ENCODE measurements at regions not wholly inside any gene's neighbourhood (a gene's known extent, or its start where the extent isn't known, plus 50 kb on each side); places are given as distances from the start of the nearest gene placed in this dataset.
A peak's percentile ranks its signal among the peaks of the same experiment; 100 is the strongest.

- ChIA-PET POLR2A (no interaction called here), CTCF (no interaction called here)
- H3K9me3 Mint-ChIP-seq, result no peaks in the 10 kb centered on the region
- no peaks in the 10 kb centered on the region for H3K36me3 Mint-ChIP-seq (ENCODE audit: low read depth)
- DNase-seq, result no peak
- no peaks in the 10 kb centered on the region for H3K4me1 Mint-ChIP-seq
- H3K4me3 Mint-ChIP-seq, result no peak overlapping the region
- peaks cover 10% of the 10 kb centered on the region for H3K27me3 Mint-ChIP-seq
- no peak overlapping the region for H3K27ac Mint-ChIP-seq
These were observed 156.9 kb downstream of the USP12 start for GRCh38 chr13:27014406-27015359.

- Mint-ChIP-seq H3K27ac (no peak overlapping the region), H3K4me1 (no peaks in the 10 kb centered on the region), H3K9me3 (no peaks in the 10 kb centered on the region), H3K36me3 (ENCODE audit: low read depth) (no peaks in the 10 kb centered on the region), H3K4me3 (no peak overlapping the region), H3K27me3 (peaks cover 9% of the 10 kb centered on the region)
- no peak for DNase-seq
- POLR2A ChIA-PET, result no interaction called here
- CTCF ChIA-PET, result no interaction called here
These were observed 159.0 kb downstream of the USP12 start for GRCh38 chr13:27012482-27013197.

- DNase-seq, result no peak
- no peaks in the 10 kb centered on the region for H3K9me3 Mint-ChIP-seq
- H3K36me3 Mint-ChIP-seq (ENCODE audit: low read depth), result no peaks in the 10 kb centered on the region
- ChIA-PET POLR2A (no interaction called here), CTCF (no interaction called here)
- H3K4me3 Mint-ChIP-seq, result no peak overlapping the region
- peaks cover 19% of the 10 kb centered on the region for H3K27me3 Mint-ChIP-seq
- H3K27ac Mint-ChIP-seq, result no peak overlapping the region
- peaks cover 1% of the 10 kb centered on the region for H3K4me1 Mint-ChIP-seq
These were observed 159.9 kb downstream of the USP12 start for GRCh38 chr13:27011661-27012060.

GRCh38 chr13:27008733-27009132 lies 162.9 kb downstream of the USP12 start:
- no peak for DNase-seq
- CTCF ChIA-PET, result interaction anchor here (1.0 kb wide), 1 partner anchor 24 kb away, joined by 3 read pairs; no protein-coding TSS in a partner anchor
- peaks cover 38% of the 10 kb centered on the region for H3K27me3 Mint-ChIP-seq

GRCh38 chr13:27007166-27007565 lies 164.4 kb downstream of the USP12 start:
- Mint-ChIP-seq H3K36me3 (ENCODE audit: low read depth) (no peaks in the 10 kb centered on the region), H3K9me3 (no peaks in the 10 kb centered on the region), H3K4me1 (peaks cover 3% of the 10 kb centered on the region), H3K27me3 (peaks cover 38% of the 10 kb centered on the region), H3K4me3 (no peak overlapping the region), H3K27ac (no peak overlapping the region)
- ChIA-PET POLR2A (no interaction called here), CTCF (interaction anchor here (1.3 kb wide), 1 partner anchor 21 kb away, joined by 4 read pairs; no protein-coding TSS in a partner anchor)
- peak; percentile 4 for DNase-seq

More at GRCh38 chr13:27008733-27009132, 162.9 kb downstream of the USP12 start:
- no peak overlapping the region for H3K4me3 Mint-ChIP-seq
- POLR2A ChIA-PET, result no interaction called here
- no peak overlapping the region for H3K27ac Mint-ChIP-seq
- no peaks in the 10 kb centered on the region for H3K36me3 Mint-ChIP-seq (ENCODE audit: low read depth)
- peaks cover 3% of the 10 kb centered on the region for H3K4me1 Mint-ChIP-seq
- H3K9me3 Mint-ChIP-seq, result no peaks in the 10 kb centered on the region

GRCh38 chr13:27006519-27007161 lies 165.0 kb downstream of the USP12 start:
- CTCF ChIA-PET, result interaction anchor here (0.8 to 1.3 kb wide), 2 partner anchors 21 to 24 kb away, joined by 3 to 4 read pairs; no protein-coding TSS in a partner anchor

GRCh38 chr13:27005976-27006518 lies 165.6 kb downstream of the USP12 start:
- no peak overlapping the region for H3K27ac Mint-ChIP-seq
- CTCF ChIA-PET, result interaction anchor here (0.8 kb wide), 1 partner anchor 25 kb away, joined by 3 read pairs; no protein-coding TSS in a partner anchor
- peaks cover 44% of the 10 kb centered on the region for H3K27me3 Mint-ChIP-seq
- POLR2A ChIA-PET, result no interaction called here
- no peaks in the 10 kb centered on the region for H3K36me3 Mint-ChIP-seq (ENCODE audit: low read depth)
- H3K4me3 Mint-ChIP-seq, result no peak overlapping the region
- H3K9me3 Mint-ChIP-seq, result no peaks in the 10 kb centered on the region
- peak; percentile 3 for DNase-seq
- peaks cover 3% of the 10 kb centered on the region for H3K4me1 Mint-ChIP-seq

More at GRCh38 chr13:27006519-27007161, 165.0 kb downstream of the USP12 start:
- Mint-ChIP-seq H3K27ac (no peak overlapping the region), H3K36me3 (ENCODE audit: low read depth) (no peaks in the 10 kb centered on the region), H3K4me3 (no peak overlapping the region), H3K4me1 (peaks cover 3% of the 10 kb centered on the region), H3K9me3 (no peaks in the 10 kb centered on the region), H3K27me3 (peaks cover 38% of the 10 kb centered on the region)
- DNase-seq, result peak; percentile 14
- POLR2A ChIA-PET, result no interaction called here

- Mint-ChIP-seq H3K4me3 (no peak overlapping the region), H3K9me3 (no peaks in the 10 kb centered on the region), H3K27me3 (peaks cover 45% of the 10 kb centered on the region), H3K27ac (no peak overlapping the region), H3K4me1 (peaks cover 3% of the 10 kb centered on the region), H3K36me3 (ENCODE audit: low read depth) (no peaks in the 10 kb centered on the region)
- POLR2A ChIA-PET, result no interaction called here
- no peak for DNase-seq
- CTCF ChIA-PET, result no interaction called here
These were observed 166.1 kb downstream of the USP12 start for GRCh38 chr13:27005556-27005955.

GRCh38 chr13:27004866-27005265 lies 166.7 kb downstream of the USP12 start:
- no peak overlapping the region for H3K4me3 Mint-ChIP-seq
- no peaks in the 10 kb centered on the region for H3K9me3 Mint-ChIP-seq
- no peaks in the 10 kb centered on the region for H3K36me3 Mint-ChIP-seq (ENCODE audit: low read depth)
- peaks cover 3% of the 10 kb centered on the region for H3K4me1 Mint-ChIP-seq
- POLR2A ChIA-PET, result no interaction called here
- H3K27ac Mint-ChIP-seq, result no peak overlapping the region
- H3K27me3 Mint-ChIP-seq, result peaks cover 48% of the 10 kb centered on the region
- DNase-seq, result no peak
- CTCF ChIA-PET, result no interaction called here

GRCh38 chr13:27004326-27004725 lies 167.3 kb downstream of the USP12 start:
- no peak for DNase-seq
- ChIA-PET CTCF (no interaction called here), POLR2A (no interaction called here)
- Mint-ChIP-seq H3K27me3 (peaks cover 44% of the 10 kb centered on the region), H3K9me3 (no peaks in the 10 kb centered on the region), H3K36me3 (ENCODE audit: low read depth) (no peaks in the 10 kb centered on the region), H3K4me1 (peaks cover 3% of the 10 kb centered on the region), H3K4me3 (no peak overlapping the region), H3K27ac (no peak overlapping the region)

- Mint-ChIP-seq H3K36me3 (ENCODE audit: low read depth) (no peaks in the 10 kb centered on the region), H3K9me3 (no peaks in the 10 kb centered on the region), H3K27ac (no peak overlapping the region), H3K4me3 (no peak overlapping the region), H3K27me3 (peaks cover 40% of the 10 kb centered on the region), H3K4me1 (peaks cover 13% of the 10 kb centered on the region)
- ChIA-PET CTCF (interaction anchor here (1.2 to 1.9 kb wide), 3 partner anchors 14 to 358 kb away, joined by 3 to 4 read pairs (median 4); no protein-coding TSS in a partner anchor), POLR2A (no interaction called here)
- DNase-seq, result no peak
These were observed 169.9 kb downstream of the USP12 start for GRCh38 chr13:27001705-27002104.

- Mint-ChIP-seq H3K27me3 (peaks cover 38% of the 10 kb centered on the region), H3K4me3 (no peak overlapping the region), H3K4me1 (peaks cover 14% of the 10 kb centered on the region), H3K36me3 (ENCODE audit: low read depth) (no peaks in the 10 kb centered on the region), H3K9me3 (no peaks in the 10 kb centered on the region), H3K27ac (no peak overlapping the region)
- ChIA-PET POLR2A (no interaction called here), CTCF (interaction anchor here (0.6 to 1.9 kb wide), 2 partner anchors 10 to 359 kb away, joined by 4 to 5 read pairs; no protein-coding TSS in a partner anchor)
- no peak for DNase-seq
These were observed 170.9 kb downstream of the USP12 start for GRCh38 chr13:27000686-27001085.

- no peaks in the 10 kb centered on the region for H3K9me3 Mint-ChIP-seq
- DNase-seq, result no peak
- H3K4me1 Mint-ChIP-seq, result peaks cover 13% of the 10 kb centered on the region
- ChIA-PET POLR2A (no interaction called here), CTCF (no interaction called here)
- no peaks in the 10 kb centered on the region for H3K36me3 Mint-ChIP-seq (ENCODE audit: low read depth)
- peaks cover 32% of the 10 kb centered on the region for H3K27me3 Mint-ChIP-seq
- no peak overlapping the region for H3K27ac Mint-ChIP-seq
- no peak overlapping the region for H3K4me3 Mint-ChIP-seq
These were observed 172.1 kb downstream of the USP12 start for GRCh38 chr13:26999499-26999898.
